SK-N-MC (cell line): ENCODE measurements at regions not wholly inside any gene's neighbourhood (a gene's known extent, or its start where the extent isn't known, plus 50 kb on each side); places are given as distances from the start of the nearest gene placed in this dataset.

ENCODE experiments used
- DNase-seq: peaks from one replicate; pipeline ENCODE4 v3.0.0-alpha.2; 2011; ENCODE audit warnings: low read depth, low spot score
- H3K27ac ChIP-seq: fragments of 200-600 bp; sonication (generic); 2 replicates; pipeline ENCODE4 v1.5.1; 2016; ENCODE audit warnings: mixed run types
- H3K36me3 ChIP-seq: fragments of 200-600 bp; sonication (generic); 2 replicates; pipeline ENCODE4 v1.6.1; 2017; ENCODE audit warnings: antibody characterized with exemption, low read length, mixed read lengths; ENCODE audit not compliant: insufficient read depth
- H3K4me3 ChIP-seq: fragments of 200-600 bp; sonication (generic); 2 replicates; pipeline ENCODE4 v1.5.1; 2016
- H3K9ac ChIP-seq: fragments of 200-600 bp; sonication (generic); 2 replicates; pipeline ENCODE4 v1.8.0; 2017; ENCODE audit warnings: mixed run types, mixed read lengths; ENCODE audit not compliant: insufficient read length
- H3K9me3 ChIP-seq: fragments of 200-600 bp; sonication (generic); 2 replicates; pipeline ENCODE4 v1.6.1; 2017; ENCODE audit warnings: low read depth, mild to moderate bottlenecking, antibody characterized with exemption, low read length, moderate library complexity, mixed read lengths
- EZH2 ChIP-seq: fragments of 200-600 bp; sonication (generic); IDR thresholded peaks from one replicate; pipeline ENCODE4 v1.6.1; 2017; ENCODE audit warnings: antibody characterized with exemption
- FOXP2 ChIP-seq: optimal IDR thresholded peaks from 2 replicates; pipeline ENCODE3; 2011; ENCODE audit warnings: mild to moderate bottlenecking, moderate library complexity; ENCODE audit not compliant: insufficient read depth; ENCODE audit errors: extremely low read length, control extremely low read depth
- POLR2AphosphoS5 ChIP-seq: IDR thresholded peaks from 2 replicates; pipeline ENCODE4 v1.6.1; 2012; ENCODE audit warnings: mild to moderate bottlenecking, low read depth, low read length, borderline replicate concordance

DNA sequence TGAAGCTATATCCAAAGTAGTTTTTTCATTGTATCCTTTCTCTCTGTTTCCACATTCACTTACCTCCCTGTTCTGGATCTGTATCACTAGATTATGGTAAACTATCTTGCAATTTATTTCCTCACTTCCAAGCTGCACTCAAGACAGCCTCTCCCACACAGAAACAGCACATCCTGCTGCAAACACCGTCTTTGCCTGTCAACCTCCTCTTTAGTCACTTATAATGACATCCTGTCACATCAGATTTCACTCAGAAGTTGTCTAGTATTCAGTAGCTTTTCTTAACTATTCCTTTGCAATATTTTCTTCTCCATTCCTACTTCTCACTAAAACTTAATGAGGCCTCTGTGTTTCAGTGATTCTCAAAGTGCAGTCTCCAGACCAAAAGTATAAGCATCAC is 490.8 kb downstream of the IGSF11 start:
- Histone ChIP-seq H3K4me3 (no peak overlapping the region), H3K36me3 (no peaks in the 10 kb centered on the region), H3K27ac (no peak overlapping the region), H3K9me3 (no peaks in the 10 kb centered on the region), H3K9ac (no peak overlapping the region)
- TF ChIP-seq POLR2AphosphoS5 (no peak), FOXP2 (no peak), EZH2 (no peak)
- no peak for DNase-seq

DNA sequence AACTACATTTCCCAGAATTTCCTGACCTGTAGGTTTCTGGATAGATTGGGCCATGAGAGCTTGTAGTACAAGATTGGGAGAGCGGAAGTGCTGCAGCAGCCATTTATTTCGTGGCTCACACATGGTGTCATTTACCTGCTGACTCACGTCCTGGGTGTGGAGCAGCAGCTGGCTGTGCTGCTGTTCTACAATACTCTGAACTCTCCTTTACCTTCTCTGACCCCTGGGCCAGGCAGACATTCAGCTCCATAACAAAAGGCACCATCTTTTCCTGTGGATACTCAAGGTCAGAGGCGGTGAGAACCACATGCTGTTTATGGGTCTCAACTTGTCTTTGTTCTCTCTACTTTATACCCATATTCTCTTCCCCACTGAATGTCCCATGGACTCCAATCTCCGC is 490.2 kb downstream of the IGSF11 start:
- no peaks in the 10 kb centered on the region for H3K36me3 ChIP-seq
- no peak for TF ChIP-seq EZH2
- TF ChIP-seq FOXP2: no peak
- no peak for TF ChIP-seq POLR2AphosphoS5
- no peak for DNase-seq
- no peaks in the 10 kb centered on the region for H3K9me3 ChIP-seq
- H3K27ac ChIP-seq: no peak overlapping the region
- H3K9ac ChIP-seq: no peak overlapping the region
- no peak overlapping the region for H3K4me3 ChIP-seq

DNA sequence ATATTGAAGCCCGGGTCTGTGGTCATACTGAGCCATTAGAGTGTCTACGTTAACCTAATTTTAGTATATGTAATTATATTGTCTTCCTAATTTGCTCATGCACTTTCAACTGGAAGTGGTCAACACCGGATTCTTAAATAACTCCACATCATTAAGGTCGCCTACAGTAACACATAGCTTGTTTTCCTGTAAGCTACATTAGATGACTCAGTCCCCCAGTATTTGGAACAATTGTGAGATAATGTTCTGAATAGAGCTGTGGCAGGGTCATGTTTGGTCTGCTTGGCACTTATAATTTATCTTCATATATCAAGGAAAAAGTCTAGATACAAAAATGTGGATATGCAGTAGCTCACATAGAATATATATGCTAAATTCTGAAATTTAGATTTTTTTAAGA is 486.2 kb downstream of the IGSF11 start:
- Histone ChIP-seq H3K9ac (no peak overlapping the region), H3K36me3 (no peaks in the 10 kb centered on the region), H3K4me3 (no peak overlapping the region), H3K27ac (no peak overlapping the region), H3K9me3 (no peaks in the 10 kb centered on the region)
- TF ChIP-seq POLR2AphosphoS5: no peak
- TF ChIP-seq FOXP2: no peak
- no peak for TF ChIP-seq EZH2
- DNase-seq: no peak

DNA sequence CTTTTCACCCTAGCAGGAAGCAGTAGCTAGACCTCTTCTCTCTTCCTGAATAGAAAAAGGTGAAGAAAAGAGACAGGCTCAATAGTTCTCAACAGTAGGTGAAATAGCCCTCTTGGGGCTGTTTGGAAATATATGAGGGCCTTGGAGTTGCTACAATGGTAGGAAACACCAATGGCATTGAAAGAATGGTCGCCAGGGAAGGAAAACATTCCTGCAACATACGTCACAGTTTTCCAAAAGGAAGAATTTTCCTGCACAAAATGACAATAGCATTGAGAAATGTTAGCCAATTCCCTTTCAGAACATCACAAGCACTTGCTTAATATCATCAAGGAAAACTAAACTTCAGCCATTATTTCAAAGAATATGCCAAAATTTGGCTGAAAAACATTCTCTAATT is 484.5 kb downstream of the IGSF11 start:
- TF ChIP-seq POLR2AphosphoS5 (no peak), EZH2 (no peak), FOXP2 (no peak)
- DNase-seq: no peak
- no peaks in the 10 kb centered on the region for H3K9me3 ChIP-seq
- H3K36me3 ChIP-seq: no peaks in the 10 kb centered on the region
- no peak overlapping the region for H3K9ac ChIP-seq
- H3K27ac ChIP-seq: no peak overlapping the region
- H3K4me3 ChIP-seq: no peak overlapping the region

DNA sequence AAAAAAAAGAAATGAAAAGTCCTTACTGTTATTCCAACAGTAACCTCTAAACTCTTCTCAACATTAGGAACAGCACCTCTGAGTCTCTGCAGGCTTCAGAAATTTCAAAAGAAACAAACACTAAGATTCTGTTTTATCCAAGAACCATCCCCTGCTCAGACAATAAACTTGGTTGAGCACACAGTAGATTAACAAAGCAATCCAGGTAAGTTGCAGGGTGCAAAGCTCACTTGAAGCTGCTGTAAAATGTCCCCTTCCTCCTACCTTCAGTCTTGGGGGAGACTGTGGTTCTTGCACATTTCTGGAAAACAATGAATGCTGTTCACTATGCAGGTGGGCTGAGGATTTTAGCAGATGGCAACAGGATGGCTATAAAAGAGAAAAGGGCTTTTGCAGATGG is 484.1 kb downstream of the IGSF11 start:
- TF ChIP-seq EZH2 (no peak), FOXP2 (no peak), POLR2AphosphoS5 (no peak)
- Histone ChIP-seq H3K9me3 (no peaks in the 10 kb centered on the region), H3K9ac (no peak overlapping the region), H3K36me3 (no peaks in the 10 kb centered on the region), H3K4me3 (no peak overlapping the region), H3K27ac (no peak overlapping the region)
- no peak for DNase-seq

DNA sequence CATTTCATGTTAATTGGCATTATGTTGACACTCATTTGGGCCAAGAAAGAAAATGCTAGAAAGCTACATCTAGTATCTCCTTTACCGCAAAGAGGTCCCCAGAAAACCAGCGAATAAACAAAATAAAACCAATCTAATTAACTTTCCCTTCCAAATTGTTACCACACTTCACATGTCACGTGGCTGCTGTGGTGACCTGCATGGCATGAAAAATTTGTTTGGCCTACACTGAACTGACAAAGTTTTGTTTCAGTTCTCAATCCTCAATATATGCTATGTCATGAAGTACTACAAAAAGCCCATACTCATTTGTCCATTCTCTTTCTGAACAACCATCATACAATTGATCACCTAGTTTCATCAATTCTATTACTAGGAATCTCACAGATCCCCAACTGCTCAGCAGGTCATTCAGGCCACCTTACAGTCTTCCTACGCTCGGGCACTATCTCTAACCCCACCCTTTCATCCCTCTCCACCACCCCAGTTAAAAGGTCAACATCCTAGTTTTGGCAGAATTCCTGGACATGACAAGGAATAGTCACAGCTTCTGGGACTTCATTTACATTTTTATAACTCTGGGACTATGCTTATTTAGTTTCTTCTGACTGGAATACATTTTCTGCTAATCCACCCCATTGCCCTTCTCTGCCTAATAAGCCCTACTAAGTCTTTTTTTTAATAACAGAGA is 480.4 kb downstream of the IGSF11 start:
- H3K9me3 ChIP-seq: no peaks in the 10 kb centered on the region

DNA sequence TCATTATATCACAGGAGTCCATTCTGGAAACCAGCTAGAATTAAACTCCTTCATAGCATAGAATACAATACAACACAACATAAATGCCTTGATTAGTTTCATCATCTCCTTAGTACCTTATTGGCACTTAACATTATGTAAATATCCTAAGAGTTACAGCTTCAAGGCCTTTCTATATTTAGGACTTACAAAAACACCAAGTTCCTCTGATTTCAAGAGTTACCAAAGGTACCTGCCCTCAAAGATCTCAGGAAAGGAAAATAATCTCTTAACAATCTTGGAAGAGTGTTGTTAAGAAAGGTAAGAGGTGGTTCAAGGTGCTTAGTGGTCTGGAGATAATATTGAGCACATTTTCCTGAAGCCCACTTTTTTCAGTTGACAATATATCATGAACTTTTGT is 477.7 kb downstream of the IGSF11 start:
- Histone ChIP-seq H3K9me3 (no peaks in the 10 kb centered on the region), H3K27ac (no peak overlapping the region), H3K4me3 (no peak overlapping the region), H3K9ac (no peak overlapping the region), H3K36me3 (no peaks in the 10 kb centered on the region)
- no peak for DNase-seq
- TF ChIP-seq POLR2AphosphoS5 (no peak), FOXP2 (no peak)

More for the DNA sequence above, 480.4 kb downstream of the IGSF11 start:
- no peak for DNase-seq
- TF ChIP-seq POLR2AphosphoS5 (no peak), FOXP2 (no peak), EZH2 (no peak)
- H3K27ac ChIP-seq: no peak overlapping the region
- H3K36me3 ChIP-seq: no peaks in the 10 kb centered on the region
- no peak overlapping the region for H3K4me3 ChIP-seq
- H3K9ac ChIP-seq: no peak overlapping the region

DNA sequence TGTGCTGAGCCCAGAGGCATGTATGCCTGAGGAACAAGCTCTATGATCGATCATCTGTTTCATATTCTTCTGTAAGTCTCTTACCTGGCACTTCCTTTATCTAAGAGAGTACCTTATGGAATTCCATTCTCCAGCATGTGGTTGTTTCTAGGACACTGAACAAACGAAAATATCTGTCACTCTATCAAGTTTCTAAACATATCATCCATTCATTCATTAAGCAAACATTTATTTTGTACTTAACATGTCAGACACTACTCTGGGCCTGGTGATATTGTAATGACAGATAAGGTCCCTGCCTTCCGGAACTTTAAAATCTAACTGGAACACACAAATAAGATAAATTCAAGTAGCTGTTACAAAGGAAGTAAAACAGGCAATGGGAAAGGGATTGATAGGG is 477.1 kb downstream of the IGSF11 start:
- no peak overlapping the region for H3K9ac ChIP-seq
- TF ChIP-seq POLR2AphosphoS5 (no peak), FOXP2 (no peak), EZH2 (no peak)
- no peak overlapping the region for H3K4me3 ChIP-seq
- H3K36me3 ChIP-seq: no peaks in the 10 kb centered on the region
- no peak overlapping the region for H3K27ac ChIP-seq
- H3K9me3 ChIP-seq: no peaks in the 10 kb centered on the region
- no peak for DNase-seq

DNA sequence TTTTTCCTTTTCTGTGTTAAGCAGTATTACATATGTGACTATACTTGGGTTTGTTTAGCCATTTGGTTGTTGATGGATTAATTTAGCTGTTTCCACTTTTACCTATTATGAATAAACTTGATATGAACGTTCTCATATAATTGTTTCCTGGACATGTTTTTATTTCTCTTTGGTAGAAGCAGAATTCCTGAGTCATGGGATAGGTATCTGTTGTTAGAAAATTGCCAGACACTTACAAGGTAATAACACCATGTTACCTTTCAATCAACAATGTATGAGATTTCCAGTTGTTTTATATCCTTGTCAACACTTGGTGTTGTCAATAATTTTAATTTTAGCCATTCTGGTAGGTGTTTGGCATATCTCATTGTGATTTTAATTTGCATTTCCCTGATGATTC is 475.4 kb downstream of the IGSF11 start:
- no peak for DNase-seq
- H3K27ac ChIP-seq: no peak overlapping the region
- no peaks in the 10 kb centered on the region for H3K9me3 ChIP-seq
- H3K36me3 ChIP-seq: no peaks in the 10 kb centered on the region
- no peak overlapping the region for H3K9ac ChIP-seq
- TF ChIP-seq FOXP2 (no peak), POLR2AphosphoS5 (no peak), EZH2 (no peak)
- no peak overlapping the region for H3K4me3 ChIP-seq
